PFSK-1 (cell line): ENCODE measurements at regions not wholly inside any gene's neighbourhood (a gene's known extent, or its start where the extent isn't known, plus 50 kb on each side); places are given as distances from the start of the nearest gene placed in this dataset.

Experiments
- FOXP2 ChIP-seq: optimal IDR thresholded peaks from 2 replicates; pipeline ENCODE3; 2011; ENCODE audit warnings: borderline replicate concordance, control low read depth, inconsistent platforms; ENCODE audit not compliant: insufficient read depth; ENCODE audit errors: extremely low read length, extremely low read depth
- POLR2AphosphoS5 ChIP-seq: IDR thresholded peaks from 2 replicates; pipeline ENCODE4 v1.6.1; 2012; ENCODE audit warnings: low read depth, mild to moderate bottlenecking, control low read depth, low read length, moderate library complexity
- SIN3A ChIP-seq: IDR thresholded peaks from 2 replicates; pipeline ENCODE4 v1.6.1; 2012; ENCODE audit warnings: mild to moderate bottlenecking, low read length, moderate library complexity, borderline replicate concordance; ENCODE audit not compliant: insufficient read depth
- TAF1 ChIP-seq: IDR thresholded peaks from 2 replicates; pipeline ENCODE4 v1.6.1; 2012; ENCODE audit warnings: low read length, control low read depth, borderline replicate concordance; ENCODE audit not compliant: insufficient read depth
- TF ChIP-seq, protein P1 (sequence below), 2 experiments: IDR thresholded peaks; 2 replicates each; pipeline versions ENCODE4 v1.6.1 to v1.8.0; 2011 to 2012; ENCODE audit warnings: low read depth in 2 of 2, low read length in 2 of 2, control low read depth in 1 of 2, inconsistent platforms in 1 of 2, mild to moderate bottlenecking in 1 of 2, moderate library complexity in 1 of 2; ENCODE audit not compliant: insufficient read depth in 1 of 2

- TF ChIP-seq TAF1: no peak
- TF ChIP-seq SIN3A: no peak
- TF ChIP-seq FOXP2: no peak
- no peak for TF ChIP-seq POLR2AphosphoS5
- TF ChIP-seq, protein P1, sequence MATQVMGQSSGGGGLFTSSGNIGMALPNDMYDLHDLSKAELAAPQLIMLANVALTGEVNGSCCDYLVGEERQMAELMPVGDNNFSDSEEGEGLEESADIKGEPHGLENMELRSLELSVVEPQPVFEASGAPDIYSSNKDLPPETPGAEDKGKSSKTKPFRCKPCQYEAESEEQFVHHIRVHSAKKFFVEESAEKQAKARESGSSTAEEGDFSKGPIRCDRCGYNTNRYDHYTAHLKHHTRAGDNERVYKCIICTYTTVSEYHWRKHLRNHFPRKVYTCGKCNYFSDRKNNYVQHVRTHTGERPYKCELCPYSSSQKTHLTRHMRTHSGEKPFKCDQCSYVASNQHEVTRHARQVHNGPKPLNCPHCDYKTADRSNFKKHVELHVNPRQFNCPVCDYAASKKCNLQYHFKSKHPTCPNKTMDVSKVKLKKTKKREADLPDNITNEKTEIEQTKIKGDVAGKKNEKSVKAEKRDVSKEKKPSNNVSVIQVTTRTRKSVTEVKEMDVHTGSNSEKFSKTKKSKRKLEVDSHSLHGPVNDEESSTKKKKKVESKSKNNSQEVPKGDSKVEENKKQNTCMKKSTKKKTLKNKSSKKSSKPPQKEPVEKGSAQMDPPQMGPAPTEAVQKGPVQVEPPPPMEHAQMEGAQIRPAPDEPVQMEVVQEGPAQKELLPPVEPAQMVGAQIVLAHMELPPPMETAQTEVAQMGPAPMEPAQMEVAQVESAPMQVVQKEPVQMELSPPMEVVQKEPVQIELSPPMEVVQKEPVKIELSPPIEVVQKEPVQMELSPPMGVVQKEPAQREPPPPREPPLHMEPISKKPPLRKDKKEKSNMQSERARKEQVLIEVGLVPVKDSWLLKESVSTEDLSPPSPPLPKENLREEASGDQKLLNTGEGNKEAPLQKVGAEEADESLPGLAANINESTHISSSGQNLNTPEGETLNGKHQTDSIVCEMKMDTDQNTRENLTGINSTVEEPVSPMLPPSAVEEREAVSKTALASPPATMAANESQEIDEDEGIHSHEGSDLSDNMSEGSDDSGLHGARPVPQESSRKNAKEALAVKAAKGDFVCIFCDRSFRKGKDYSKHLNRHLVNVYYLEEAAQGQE (IDR thresholded peaks at IDR 0.05; ENCODE audit: insufficient read depth in 1 of 2, low read depth in 2 of 2, low read length in 2 of 2): no peak
These were observed 271.4 kb upstream of the ZNF608 start for GRCh38 chr5:125017796-125018195.

GRCh38 chr5:125023673-125024072 lies 277.2 kb upstream of the ZNF608 start:
- no peak for TF ChIP-seq POLR2AphosphoS5
- TF ChIP-seq, protein P1 (IDR thresholded peaks at IDR 0.05; ENCODE audit: insufficient read depth in 1 of 2, low read depth in 2 of 2, low read length in 2 of 2): no peak
- TF ChIP-seq SIN3A: no peak
- TF ChIP-seq TAF1: no peak
- TF ChIP-seq FOXP2: no peak

DNA sequence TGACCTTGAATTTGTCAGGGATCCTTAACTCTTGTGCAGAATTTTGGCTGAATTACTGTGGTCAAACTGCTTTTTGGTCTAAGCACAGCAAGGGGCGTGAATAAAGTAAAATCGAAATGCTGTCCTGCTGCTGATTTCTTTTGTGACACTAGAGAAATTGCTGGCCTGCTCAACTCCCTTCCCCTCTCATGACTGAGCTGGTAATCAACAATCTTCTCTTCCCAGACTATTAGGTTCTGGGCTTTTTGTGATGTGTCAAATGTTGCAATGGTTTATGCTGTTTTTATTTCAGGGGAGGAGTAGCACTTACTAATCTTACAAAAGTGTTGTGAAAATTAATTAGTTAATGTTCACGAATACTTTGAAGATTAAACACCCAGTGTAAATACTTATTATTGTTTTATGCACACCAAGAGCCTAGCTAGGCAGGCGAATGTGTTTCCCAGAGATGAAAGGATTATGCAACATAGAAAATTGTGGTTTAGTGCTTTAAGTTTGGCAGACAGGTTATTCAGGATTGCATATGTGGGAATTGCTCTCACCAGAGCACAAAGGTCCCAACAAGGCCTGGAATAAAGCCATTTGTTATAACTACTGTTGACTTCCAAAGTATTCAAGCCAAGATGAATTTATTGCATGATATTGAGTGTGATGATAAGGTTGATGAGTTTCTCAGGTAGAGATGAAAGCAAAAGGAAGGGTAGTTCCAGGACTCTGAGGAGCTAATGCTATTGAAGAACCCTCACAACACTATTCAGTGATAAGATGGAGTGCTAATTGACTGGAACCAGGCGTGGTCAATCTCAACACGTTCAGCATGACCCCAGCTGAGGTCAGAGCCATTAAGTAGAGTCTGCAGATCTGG lies 280.7 kb upstream of the ZNF608 start:
- TF ChIP-seq, protein P1 (IDR thresholded peaks at IDR 0.05; ENCODE audit: insufficient read depth in 1 of 2, low read depth in 2 of 2, low read length in 2 of 2): no peak
- TF ChIP-seq TAF1 (no peak), POLR2AphosphoS5 (no peak), FOXP2 (no peak), SIN3A (no peak)

DNA sequence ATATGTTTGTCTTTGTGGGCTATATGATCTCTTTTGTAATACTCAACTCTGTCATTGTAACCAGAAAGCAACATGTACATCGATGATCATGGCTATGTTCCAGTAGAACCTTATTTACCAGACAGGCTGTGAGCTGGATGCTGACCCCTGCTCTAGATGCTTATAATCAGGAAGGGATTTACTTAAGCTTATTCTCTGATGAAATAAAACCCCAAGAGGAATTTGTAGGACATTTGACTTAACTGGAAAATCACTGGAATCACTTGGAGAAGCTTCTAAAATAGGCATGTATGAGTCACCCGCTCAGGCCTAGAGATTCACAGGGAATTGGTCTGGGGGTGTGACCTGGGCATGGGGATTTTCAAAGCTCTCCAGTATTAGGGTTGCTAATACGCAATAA lies 285.8 kb upstream of the ZNF608 start:
- TF ChIP-seq, protein P1 (IDR thresholded peaks at IDR 0.05; ENCODE audit: insufficient read depth in 1 of 2, low read depth in 2 of 2, low read length in 2 of 2): no peak
- TF ChIP-seq FOXP2 (no peak), POLR2AphosphoS5 (no peak), TAF1 (no peak), SIN3A (no peak)

DNA sequence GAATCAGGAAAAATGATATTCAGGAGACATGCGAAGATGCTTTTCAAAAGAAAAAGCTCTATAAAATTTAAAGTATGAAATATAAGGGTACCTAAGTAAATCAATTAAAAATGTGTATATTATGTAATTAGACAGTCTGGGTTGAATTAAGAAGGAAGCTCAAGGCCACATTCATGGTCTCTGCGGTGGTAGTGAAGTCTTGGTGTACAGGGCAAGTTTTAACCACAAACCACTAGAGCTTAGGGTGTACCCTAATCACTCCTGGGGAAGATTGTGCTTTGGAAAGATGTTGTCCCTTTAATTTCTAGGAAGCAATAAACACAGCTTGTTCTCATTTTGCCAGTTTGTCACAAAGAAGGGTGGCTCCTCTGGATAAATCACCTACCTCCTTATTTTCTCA lies 287.2 kb upstream of the ZNF608 start:
- TF ChIP-seq TAF1 (no peak), POLR2AphosphoS5 (no peak), SIN3A (no peak), FOXP2 (no peak)
- TF ChIP-seq, protein P1 (IDR thresholded peaks at IDR 0.05; ENCODE audit: insufficient read depth in 1 of 2, low read depth in 2 of 2, low read length in 2 of 2): no peak
